ENCODE measurements at regions not wholly inside any gene's neighbourhood (a gene's known extent, or its start where the extent isn't known, plus 50 kb on each side); places are given as distances from the start of the nearest gene placed in this dataset.

DNA sequence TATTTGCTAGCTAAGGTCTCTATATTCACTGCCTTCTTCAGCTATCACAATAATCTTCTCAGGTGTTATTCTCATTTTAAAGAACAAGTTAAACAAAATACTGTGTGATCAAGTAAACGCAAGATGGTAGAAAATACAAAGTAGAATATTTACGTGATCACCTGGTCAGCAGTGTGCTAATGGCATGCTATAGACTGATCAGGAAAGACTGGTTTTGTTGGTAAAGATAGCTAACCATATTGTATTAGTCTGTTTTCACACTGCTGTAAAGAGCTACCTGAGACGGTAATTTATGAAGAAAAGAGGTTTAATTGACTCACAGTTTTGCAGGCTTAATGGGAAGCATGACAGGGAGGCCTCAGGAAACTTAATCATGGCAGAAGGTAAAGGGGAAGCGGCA, 50.4 kb downstream of the ZBTB38 start:
- FAIRE-seq = no peak

- no peak for FAIRE-seq
Measured at GRCh38 chr3:141419946-141420345, 51.6 kb downstream of the ZBTB38 start.

DNA sequence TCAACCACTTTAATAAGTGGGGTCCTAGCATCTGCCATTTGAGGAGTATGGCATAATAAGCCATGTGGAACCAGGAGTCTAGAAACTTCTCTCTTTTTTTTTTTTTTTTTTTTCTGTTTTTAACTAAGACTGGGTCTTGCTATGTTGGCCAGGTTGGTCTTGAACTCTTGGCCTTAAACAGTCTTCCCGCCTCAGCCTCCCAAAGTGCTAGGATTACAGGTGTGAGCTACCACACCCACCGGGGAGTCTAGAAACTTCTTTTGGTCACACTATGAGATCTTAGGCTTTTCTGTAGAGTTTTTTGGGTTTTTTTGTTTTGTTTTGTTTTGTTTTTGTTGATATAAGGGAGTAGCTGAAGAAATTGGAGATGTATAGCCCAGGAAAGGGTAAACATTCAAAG, 52.9 kb downstream of the ZBTB38 start:
- FAIRE-seq = no peak

DNA sequence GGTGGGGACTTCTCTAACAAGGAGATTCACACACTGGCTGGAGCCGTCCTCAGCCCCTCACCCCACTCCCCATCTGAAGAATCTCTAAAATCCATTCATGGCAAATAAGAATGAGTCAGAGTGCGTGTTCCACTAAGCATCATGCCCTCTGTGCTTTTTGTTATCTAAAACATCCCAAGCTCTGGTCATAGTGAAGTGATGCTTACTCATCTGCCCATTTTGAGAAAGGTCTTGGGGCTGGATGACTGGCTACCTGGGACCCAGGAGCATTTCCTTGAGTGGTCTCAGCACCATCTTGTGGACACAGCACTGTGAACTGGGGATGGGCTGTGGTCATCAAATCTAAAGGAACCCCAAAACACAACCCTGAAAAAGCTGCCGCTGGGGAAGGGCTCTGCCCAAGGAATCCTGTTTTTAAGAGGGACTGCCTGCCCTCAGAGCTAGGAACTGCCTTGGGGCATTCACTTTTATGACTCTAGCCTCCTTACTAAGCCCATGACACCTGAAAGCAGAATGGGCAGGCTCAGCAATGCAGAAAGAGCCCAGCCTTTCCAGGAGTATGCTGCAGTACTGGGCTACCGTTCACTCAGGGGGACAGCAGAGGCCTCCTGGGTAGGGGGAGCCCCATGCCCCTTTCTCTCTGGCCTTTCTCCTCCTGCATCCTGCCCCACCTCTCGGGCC, 53.5 kb downstream of the ZBTB38 start:
- FAIRE-seq = no peak

- no peak for FAIRE-seq
Measured at GRCh38 chr3:141422961-141423582, 54.8 kb downstream of the ZBTB38 start.

DNA sequence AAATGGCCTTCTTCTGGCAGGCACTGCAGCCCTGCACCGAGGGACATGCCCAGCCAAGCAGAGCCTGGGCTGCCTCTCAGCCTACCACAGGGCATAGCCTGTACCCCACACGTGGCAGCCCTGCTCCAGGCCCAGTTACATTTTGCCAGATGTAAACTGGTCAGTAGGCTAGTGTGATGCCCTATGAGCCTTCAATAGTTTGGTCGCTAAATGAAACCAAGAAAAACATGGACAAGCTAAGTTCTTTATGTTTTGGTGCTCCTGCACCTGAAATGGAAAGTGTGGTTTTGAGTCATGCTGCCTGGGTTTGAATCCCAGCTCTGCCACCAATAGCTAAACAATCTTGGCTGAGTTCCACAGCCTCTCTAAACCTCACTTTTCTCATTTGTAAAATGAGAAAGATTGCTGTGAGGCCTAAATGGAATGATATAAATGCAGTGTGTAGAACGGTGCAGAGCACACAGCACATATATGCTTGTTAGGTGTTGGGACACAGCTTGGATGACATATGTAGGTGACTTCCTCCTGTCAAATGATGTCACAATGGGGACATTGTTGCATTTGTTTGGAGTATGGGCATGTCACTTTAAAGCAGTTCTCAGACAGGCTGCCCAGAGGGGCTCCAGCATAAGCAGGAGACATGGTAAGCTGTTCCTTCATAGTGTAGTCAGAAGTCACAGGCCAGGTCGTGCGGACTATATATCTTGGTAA, 57.4 kb downstream of the ZBTB38 start:
- FAIRE-seq = no peak

GRCh38 chr3:141426404-141427034, 58.2 kb downstream of the ZBTB38 start:
- FAIRE-seq = no peak

GRCh38 chr3:141427764-141428163, 59.1 kb upstream of the RASA2 start:
- FAIRE-seq = no peak

GRCh38 chr3:141429371-141430035, 57.3 kb upstream of the RASA2 start:
- no peak for FAIRE-seq

GRCh38 chr3:141430316-141430715, 56.5 kb upstream of the RASA2 start:
- FAIRE-seq = no peak

DNA sequence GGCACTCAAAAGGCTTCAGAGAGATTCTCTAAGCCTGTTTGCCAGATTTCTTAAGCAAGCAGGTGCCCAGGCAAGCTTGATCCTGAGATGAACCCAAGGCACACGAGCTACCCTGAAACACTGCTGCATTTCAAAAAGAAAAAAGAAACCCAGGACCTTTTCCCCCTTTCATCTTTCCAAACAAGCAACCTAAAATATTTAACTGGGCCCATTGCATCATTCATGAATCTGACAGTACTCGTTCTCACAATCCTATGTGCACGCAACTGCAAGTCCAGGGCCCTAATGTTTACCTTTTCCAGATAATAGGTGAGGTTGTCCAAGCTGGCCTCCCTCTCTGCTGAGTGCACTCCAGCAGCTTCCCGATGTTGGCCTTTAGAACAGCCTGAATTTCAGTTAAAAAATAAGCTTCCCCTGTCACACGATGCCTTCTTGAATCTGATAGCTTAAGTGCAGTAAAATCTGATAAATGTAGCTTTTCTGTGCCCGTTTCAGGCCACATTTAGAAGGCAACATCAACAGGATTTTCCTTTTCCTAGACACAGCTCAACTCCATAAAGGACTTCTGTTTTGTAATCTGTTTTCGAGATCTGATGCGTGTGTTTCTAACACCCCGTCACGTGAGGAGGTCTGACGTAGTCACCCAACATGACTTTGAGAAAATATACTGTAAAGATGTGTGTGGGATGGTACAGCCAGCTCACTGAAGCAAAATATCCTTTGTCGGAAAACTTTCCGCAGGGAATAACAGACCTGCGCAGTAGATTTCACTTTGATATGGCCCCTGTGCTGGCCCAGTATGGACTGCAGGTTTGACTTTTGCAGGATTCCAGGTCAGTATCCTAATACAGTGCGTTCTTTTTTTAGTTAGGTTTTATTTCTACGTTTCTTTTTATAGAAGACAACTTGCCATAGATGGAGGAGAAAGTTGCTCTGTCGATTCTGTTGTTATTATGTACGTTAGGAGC, 55.1 kb upstream of the RASA2 start:
- no peak for FAIRE-seq

GRCh38 chr3:141432904-141433303, 53.9 kb upstream of the RASA2 start:
- FAIRE-seq = peak; percentile 58

GRCh38 chr3:141434255-141434654, 52.6 kb upstream of the RASA2 start:
- no peak for FAIRE-seq

DNA sequence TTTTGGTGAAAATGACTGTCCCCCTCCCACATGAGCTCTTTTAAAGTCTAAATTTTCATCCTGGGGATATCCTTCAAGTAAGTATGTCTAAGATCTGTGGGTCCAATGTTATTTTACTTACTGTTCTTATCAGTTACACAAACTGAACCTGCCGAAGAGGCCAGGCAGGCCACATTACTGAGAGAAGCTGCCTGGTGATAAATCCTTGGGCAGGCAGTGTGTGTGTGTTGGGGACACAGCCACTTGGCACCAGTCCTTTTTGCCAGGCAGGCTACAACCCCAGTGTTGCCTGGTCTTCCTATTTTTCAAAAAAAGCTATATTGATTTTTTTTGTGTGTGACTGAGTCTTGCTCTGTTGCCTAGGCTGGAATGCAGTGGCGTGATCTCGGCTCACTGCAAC, 50.6 kb upstream of the RASA2 start:
- FAIRE-seq = no peak

Measured in A204.1 (cell line).